H9 (cell line): ENCODE measurements at regions not wholly inside any gene's neighbourhood (a gene's known extent, or its start where the extent isn't known, plus 50 kb on each side); places are given as distances from the start of the nearest gene placed in this dataset.

Experiments
- DNase-seq: peaks from one replicate; pipeline ENCODE4 v3.0.0-alpha.2; 2017
- H2AFZ ChIP-seq: one replicate; pipeline ENCODE4 v1.6.1; 2013; ENCODE audit warnings: mild to moderate bottlenecking, low read length, control low read depth, moderate library complexity
- H2AK5ac ChIP-seq: 2 replicates; pipeline ENCODE4 v1.6.1; 2013; ENCODE audit warnings: low read length, control low read depth, mixed read lengths; ENCODE audit not compliant: insufficient read length
- H2BK120ac ChIP-seq: one replicate; pipeline ENCODE4 v1.6.1; 2013; ENCODE audit warnings: low read depth, mild to moderate bottlenecking, low read length, control low read depth, inconsistent platforms; ENCODE audit not compliant: poor library complexity, severe bottlenecking
- H2BK12ac ChIP-seq: 2 replicates; pipeline ENCODE4 v1.6.1; 2013; ENCODE audit warnings: low read length, control low read depth, mixed read lengths, low read depth; ENCODE audit not compliant: insufficient read length
- H2BK15ac ChIP-seq: 2 replicates; pipeline ENCODE4 v1.6.1; 2013; ENCODE audit warnings: low read depth, low read length, control low read depth
- H2BK20ac ChIP-seq: one replicate; pipeline ENCODE4 v1.6.1; 2013; ENCODE audit warnings: low read depth, mild to moderate bottlenecking, low read length, control low read depth, inconsistent platforms; ENCODE audit not compliant: poor library complexity, severe bottlenecking
- H2BK5ac ChIP-seq: 2 replicates; pipeline ENCODE4 v1.6.1; 2013; ENCODE audit warnings: low read length, control low read depth, mixed read lengths; ENCODE audit not compliant: insufficient read length
- H3K14ac ChIP-seq: 2 replicates; pipeline ENCODE4 v1.6.1; 2013; ENCODE audit warnings: low read length, control low read depth; ENCODE audit not compliant: insufficient read depth
- H3K18ac ChIP-seq: 2 replicates; pipeline ENCODE4 v1.6.1; 2013; ENCODE audit warnings: low read depth, mild to moderate bottlenecking, mixed read lengths, low read length, control low read depth; ENCODE audit not compliant: insufficient read length
- H3K23ac ChIP-seq: 2 replicates; pipeline ENCODE4 v1.6.1; 2013; ENCODE audit warnings: low read length, control low read depth, mixed read lengths, low read depth; ENCODE audit not compliant: insufficient read length
- H3K23me2 ChIP-seq: 2 replicates; pipeline ENCODE4 v1.6.1; 2013; ENCODE audit warnings: low read depth, mild to moderate bottlenecking, mixed read lengths, low read length, control low read depth; ENCODE audit not compliant: insufficient read length, poor library complexity, severe bottlenecking
- H3K27ac ChIP-seq: 2 replicates; pipeline ENCODE4 v1.5.1; 2013; ENCODE audit warnings: low read length, control low read depth, mixed read lengths, low read depth; ENCODE audit not compliant: insufficient read length
- H3K27me3 ChIP-seq: 2 replicates; pipeline ENCODE4 v1.6.1; 2013; ENCODE audit warnings: low read length, control low read depth, inconsistent platforms; ENCODE audit not compliant: insufficient read depth
- H3K4ac ChIP-seq: 2 replicates; pipeline ENCODE4 v1.6.1; 2013; ENCODE audit warnings: low read depth, mild to moderate bottlenecking, control low read depth, inconsistent platforms, low read length, moderate library complexity
- H3K4me1 ChIP-seq: 2 replicates; pipeline ENCODE4 v1.6.1; 2013; ENCODE audit warnings: low read length, control low read depth, inconsistent platforms; ENCODE audit not compliant: insufficient read depth
- H3K4me2 ChIP-seq: 2 replicates; pipeline ENCODE4 v1.6.1; 2013; ENCODE audit warnings: low read length, control low read depth, mixed read lengths; ENCODE audit not compliant: insufficient read length, insufficient read depth
- H3K56ac ChIP-seq: 2 replicates; pipeline ENCODE4 v1.6.1; 2013; ENCODE audit warnings: low read depth, mild to moderate bottlenecking, mixed read lengths, low read length, control low read depth; ENCODE audit not compliant: insufficient read length
- H3K79me1 ChIP-seq: 2 replicates; pipeline ENCODE4 v1.6.1; 2013; ENCODE audit warnings: low read depth, mild to moderate bottlenecking, moderate library complexity, low read length, control low read depth, inconsistent platforms; ENCODE audit not compliant: insufficient read depth, poor library complexity, severe bottlenecking
- H3K79me2 ChIP-seq: 2 replicates; pipeline ENCODE4 v1.6.1; 2013; ENCODE audit warnings: low read length, control low read depth, inconsistent platforms; ENCODE audit not compliant: insufficient read depth
- H3K9ac ChIP-seq: 2 replicates; pipeline ENCODE4 v1.6.1; 2013; ENCODE audit warnings: low read length, control low read depth, mixed read lengths; ENCODE audit not compliant: insufficient read length; ENCODE audit errors: extremely low read depth
- H3K9me3 ChIP-seq: one replicate; pipeline ENCODE4 v1.6.1; 2013; ENCODE audit warnings: low read depth, low read length, inconsistent platforms; ENCODE audit not compliant: control insufficient read depth
- H3T11ph ChIP-seq: one replicate; pipeline ENCODE4 v1.6.1; 2013; ENCODE audit warnings: mild to moderate bottlenecking, low read length, control low read depth, inconsistent platforms
- H4K20me1 ChIP-seq: one replicate; pipeline ENCODE4 v1.6.1; 2013; ENCODE audit not compliant: control insufficient read depth, insufficient read length, insufficient read depth
- H4K5ac ChIP-seq: 2 replicates; pipeline ENCODE4 v1.6.1; 2013; ENCODE audit warnings: low read depth, mild to moderate bottlenecking, mixed read lengths, low read length, control low read depth; ENCODE audit not compliant: insufficient read length
- H4K8ac ChIP-seq: replicated peaks from 2 replicates; pipeline ENCODE4 v1.6.1; 2013; ENCODE audit warnings: low read length, control low read depth, mixed read lengths, low read depth; ENCODE audit not compliant: insufficient read length
- H4K91ac ChIP-seq: 2 replicates; pipeline ENCODE4 v1.6.1; 2013; ENCODE audit warnings: low read depth, mild to moderate bottlenecking, moderate library complexity, mixed read lengths, low read length, control low read depth; ENCODE audit not compliant: insufficient read length
- H3K27ac Mint-ChIP-seq, 3 experiments: 2 replicates in 2 of 3; 3 replicates in 1 of 3; pipeline ENCODE4 v1.8.0; 2020 to 2021; ENCODE audit warnings: mixed read lengths in 3 of 3, mild to moderate bottlenecking in 1 of 3, moderate library complexity in 1 of 3
- H3K27me3 Mint-ChIP-seq: 2 replicates; pipeline ENCODE4 v1.8.0; 2021; ENCODE audit warnings: low read depth, mild to moderate bottlenecking, moderate library complexity, mixed read lengths
- H3K36me3 Mint-ChIP-seq, 3 experiments: 2 replicates in 2 of 3; 3 replicates in 1 of 3; pipeline ENCODE4 v1.8.0; 2020 to 2021; ENCODE audit warnings: low read depth in 3 of 3, mixed read lengths in 3 of 3; ENCODE audit not compliant: insufficient read depth in 1 of 3
- H3K4me1 Mint-ChIP-seq, 2 experiments: 2 replicates each; pipeline ENCODE4 v1.8.0; 2020; ENCODE audit warnings: mixed read lengths in 2 of 2
- H3K4me3 Mint-ChIP-seq, 2 experiments: 2 replicates in 1 of 2; 3 replicates in 1 of 2; pipeline ENCODE4 v1.8.0; 2020 to 2021; ENCODE audit warnings: mild to moderate bottlenecking in 2 of 2, mixed read lengths in 2 of 2, moderate library complexity in 1 of 2
- H3K9me3 Mint-ChIP-seq, 2 experiments: 2 replicates in 1 of 2; 3 replicates in 1 of 2; pipeline ENCODE4 v1.8.0; 2020; ENCODE audit warnings: mild to moderate bottlenecking in 2 of 2, mixed read lengths in 2 of 2, moderate library complexity in 1 of 2
- WGBS: extraction: QIAGEN DNeasy Blood & Tissue Kit; methylation state at CpG from one replicate; pipeline ENCODE4 v1.1.7; 2013; ENCODE audit warnings: missing lambda C conversion rate, low lambda C conversion rate, mixed read lengths; ENCODE audit not compliant: insufficient read length; ENCODE audit errors: extremely low coverage; 5-methylcytosine and 5-hydroxymethylcytosine counted together
- TF ChIP-seq, protein P1 (sequence below): fragments of 200-600 bp; sonication (generic); conservative IDR thresholded peaks from 3 replicates; pipeline ENCODE4 v1.8.0; 2021; ENCODE audit warnings: antibody characterized with exemption, mild to moderate bottlenecking

DNA sequence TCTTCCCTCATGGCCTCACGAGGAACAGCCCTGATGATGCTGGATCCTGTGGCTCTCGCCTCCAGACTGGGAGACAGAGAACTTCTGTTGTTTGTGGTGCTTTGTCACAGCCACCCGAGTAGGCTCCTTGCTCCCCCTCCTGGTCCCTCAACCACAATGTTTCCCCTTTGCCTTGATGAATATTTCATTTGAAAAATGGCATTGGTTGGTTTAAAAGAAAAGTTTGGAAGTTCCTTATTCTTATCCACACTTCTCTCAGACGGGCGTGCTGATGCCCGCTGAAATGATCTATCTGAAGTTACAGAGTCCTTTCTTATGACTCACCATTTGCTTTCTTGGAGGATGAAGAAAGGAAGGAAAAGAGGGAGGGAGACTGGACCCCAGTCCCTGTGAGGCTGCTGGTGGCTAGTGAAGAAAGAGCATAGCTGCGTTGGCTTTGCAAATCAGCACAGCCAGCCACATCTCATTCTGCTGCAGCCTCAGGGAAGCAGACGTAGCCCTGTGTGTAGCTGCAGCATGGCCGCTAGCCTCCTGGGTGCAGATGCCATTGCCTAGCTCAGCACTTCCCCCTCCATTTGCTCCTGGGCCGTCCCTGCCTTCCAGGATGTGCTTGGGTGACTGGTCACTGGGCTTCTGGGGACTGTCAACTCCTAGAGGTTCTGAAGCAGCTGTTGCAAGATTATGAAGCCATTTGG lies 185.9 kb downstream of the ERCC6L2 start:
- Histone ChIP-seq H2BK20ac (no peak overlapping the region), H2BK120ac (no peak overlapping the region), H3K79me1 (no peaks in the 10 kb centered on the region), H3K14ac (0 out of 2 replicates have a peak overlapping the region, but pooled peaks have one; percentile 27), H2BK15ac (no peak overlapping the region), H4K91ac (no peak overlapping the region), H2AK5ac (no peak overlapping the region), H3K23ac (no peak overlapping the region), H2AFZ (no peak overlapping the region), H2BK5ac (no peak overlapping the region), H3K4me2 (no peak overlapping the region), H3K18ac (peak overlapping the region; percentile 76), H3K4me1 (no peaks in the 10 kb centered on the region), H2BK12ac (no peak overlapping the region), H3T11ph (no peak overlapping the region), H3K23me2 (no peaks in the 10 kb centered on the region), H3K27me3 (no peaks in the 10 kb centered on the region), H3K4ac (no peak overlapping the region), H3K9me3 (no peaks in the 10 kb centered on the region), H3K79me2 (no peaks in the 10 kb centered on the region), H3K27ac (no peak overlapping the region), H4K20me1 (no peaks in the 10 kb centered on the region), H4K5ac (no peak overlapping the region), H4K8ac (no peak overlapping the region), H3K9ac (no peak overlapping the region), H3K56ac (no peak overlapping the region)
- no CpG with 5 or more reads among the region's 10 CpGs for WGBS
- DNase-seq: peak; percentile 55
- Mint-ChIP-seq H3K4me3 (no peak overlapping the region), H3K27me3 (peaks cover 4% of the 10 kb centered on the region), H3K4me1 (peaks cover 5 to 13% of the 10 kb centered on the region in 2 experiments), H3K9me3 (no peaks in the 10 kb centered on the region; a peak in 1 of 5 replicates), H3K27ac (no peak overlapping the region), H3K36me3 (no peaks in the 10 kb centered on the region)
- TF ChIP-seq, protein P1, sequence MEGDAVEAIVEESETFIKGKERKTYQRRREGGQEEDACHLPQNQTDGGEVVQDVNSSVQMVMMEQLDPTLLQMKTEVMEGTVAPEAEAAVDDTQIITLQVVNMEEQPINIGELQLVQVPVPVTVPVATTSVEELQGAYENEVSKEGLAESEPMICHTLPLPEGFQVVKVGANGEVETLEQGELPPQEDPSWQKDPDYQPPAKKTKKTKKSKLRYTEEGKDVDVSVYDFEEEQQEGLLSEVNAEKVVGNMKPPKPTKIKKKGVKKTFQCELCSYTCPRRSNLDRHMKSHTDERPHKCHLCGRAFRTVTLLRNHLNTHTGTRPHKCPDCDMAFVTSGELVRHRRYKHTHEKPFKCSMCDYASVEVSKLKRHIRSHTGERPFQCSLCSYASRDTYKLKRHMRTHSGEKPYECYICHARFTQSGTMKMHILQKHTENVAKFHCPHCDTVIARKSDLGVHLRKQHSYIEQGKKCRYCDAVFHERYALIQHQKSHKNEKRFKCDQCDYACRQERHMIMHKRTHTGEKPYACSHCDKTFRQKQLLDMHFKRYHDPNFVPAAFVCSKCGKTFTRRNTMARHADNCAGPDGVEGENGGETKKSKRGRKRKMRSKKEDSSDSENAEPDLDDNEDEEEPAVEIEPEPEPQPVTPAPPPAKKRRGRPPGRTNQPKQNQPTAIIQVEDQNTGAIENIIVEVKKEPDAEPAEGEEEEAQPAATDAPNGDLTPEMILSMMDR: peak; percentile 69
